NCI-H2196 treated with DMSO at 0.1 percent for 48 hours (cell line): ENCODE measurements at regions not wholly inside any gene's neighbourhood (a gene's known extent, or its start where the extent isn't known, plus 50 kb on each side); places are given as distances from the start of the nearest gene placed in this dataset.
A peak's percentile ranks its signal among the peaks of the same experiment; 100 is the strongest.

ENCODE experiments used
- DNase-seq: peaks from one replicate; lab custom pipeline; 2025; ENCODE audit not compliant: unreplicated experiment; lab: John Stamatoyannopoulos, UW

DNA sequence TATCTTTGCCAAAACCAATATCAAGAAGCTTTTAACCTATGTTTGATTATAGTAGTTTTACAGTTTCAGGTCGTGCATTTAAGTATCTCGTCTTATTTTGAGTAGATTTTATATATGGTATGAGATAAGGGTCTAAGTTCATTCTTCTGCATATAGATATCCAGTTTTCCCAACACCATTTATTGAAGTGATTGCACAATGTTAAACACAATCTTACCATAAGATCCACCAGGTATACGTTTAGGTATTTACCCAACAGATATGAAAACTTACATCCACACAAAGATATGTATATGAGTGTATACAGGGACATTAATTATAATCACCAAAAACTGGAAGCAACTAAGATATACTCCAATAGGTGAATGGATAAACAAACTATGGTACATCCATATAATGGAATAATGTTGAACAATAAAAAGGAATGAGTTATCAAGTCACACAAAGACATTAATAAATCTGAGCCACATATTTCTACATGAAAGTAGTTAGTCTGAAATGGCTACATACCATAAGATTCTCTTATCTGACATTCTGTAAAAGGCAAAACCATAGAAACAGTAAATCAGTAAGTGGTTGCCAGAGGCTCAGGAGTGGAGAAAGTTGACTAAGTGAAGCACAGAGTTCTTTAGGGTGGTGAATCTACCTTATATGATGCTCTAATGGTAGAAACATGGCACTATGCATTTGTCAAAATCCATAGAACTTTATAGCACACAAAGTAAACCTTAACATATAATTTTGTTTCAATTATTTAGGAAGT, 222.6 kb downstream of the NUAK1 start:
- no peak for DNase-seq

DNA sequence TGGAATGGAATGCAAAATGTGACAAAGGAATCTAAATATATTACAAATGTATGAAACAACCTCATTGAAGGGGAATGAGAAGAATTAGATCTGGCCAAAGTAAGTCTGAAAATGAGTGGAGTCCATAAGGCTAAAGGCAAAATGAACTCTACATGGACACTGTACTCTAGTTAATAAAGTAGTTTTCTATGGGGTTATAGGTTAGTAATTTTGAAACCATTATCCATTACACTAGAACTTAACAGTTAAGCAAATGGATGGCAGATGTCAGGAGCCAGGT, 222.1 kb downstream of the NUAK1 start:
- no peak for DNase-seq

DNA sequence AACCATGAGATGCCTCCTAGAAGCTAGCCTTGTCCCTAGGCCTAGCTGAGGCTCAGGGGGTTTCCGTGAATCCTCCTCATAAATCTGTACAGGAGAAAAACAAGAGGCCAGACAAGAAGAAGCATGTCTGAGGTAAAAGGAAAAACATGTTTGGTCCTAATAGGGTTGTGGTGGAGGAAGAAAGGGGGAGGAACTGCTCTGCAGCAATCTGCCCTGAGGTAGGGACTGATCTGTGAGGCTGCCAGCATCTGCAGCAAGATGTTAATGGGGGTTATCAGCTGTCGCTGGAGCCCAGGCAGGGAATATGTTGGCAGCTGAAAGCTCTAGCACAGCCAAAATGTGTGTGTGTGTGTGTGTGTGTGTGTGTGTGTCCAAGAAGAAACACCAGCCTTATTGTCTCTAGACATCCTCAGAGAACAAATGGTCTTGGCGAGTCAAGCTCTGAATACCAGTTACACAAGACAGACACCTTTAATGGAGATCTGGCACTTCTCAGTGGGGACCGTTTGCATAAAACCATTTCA, 218.5 kb downstream of the NUAK1 start:
- DNase-seq: peak; percentile 71

DNA sequence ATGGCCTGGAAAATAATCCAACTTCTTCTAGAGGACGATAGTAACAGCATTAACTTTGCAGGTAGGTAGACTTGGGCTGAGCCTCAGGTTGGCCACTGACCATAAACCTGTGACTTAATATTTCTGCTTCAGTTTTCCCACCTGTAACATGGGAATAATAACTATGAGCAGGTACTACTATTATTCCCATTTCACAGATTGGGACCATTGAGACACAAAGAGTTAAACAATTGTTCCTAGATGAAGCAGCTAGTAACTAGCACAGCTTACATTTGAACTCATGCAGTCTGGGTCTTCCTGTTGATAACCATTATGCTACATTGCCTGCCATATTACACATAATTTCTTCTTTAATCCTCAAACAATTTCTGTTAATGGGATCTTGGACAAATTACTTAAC, 217.7 kb downstream of the NUAK1 start:
- no peak for DNase-seq

DNA sequence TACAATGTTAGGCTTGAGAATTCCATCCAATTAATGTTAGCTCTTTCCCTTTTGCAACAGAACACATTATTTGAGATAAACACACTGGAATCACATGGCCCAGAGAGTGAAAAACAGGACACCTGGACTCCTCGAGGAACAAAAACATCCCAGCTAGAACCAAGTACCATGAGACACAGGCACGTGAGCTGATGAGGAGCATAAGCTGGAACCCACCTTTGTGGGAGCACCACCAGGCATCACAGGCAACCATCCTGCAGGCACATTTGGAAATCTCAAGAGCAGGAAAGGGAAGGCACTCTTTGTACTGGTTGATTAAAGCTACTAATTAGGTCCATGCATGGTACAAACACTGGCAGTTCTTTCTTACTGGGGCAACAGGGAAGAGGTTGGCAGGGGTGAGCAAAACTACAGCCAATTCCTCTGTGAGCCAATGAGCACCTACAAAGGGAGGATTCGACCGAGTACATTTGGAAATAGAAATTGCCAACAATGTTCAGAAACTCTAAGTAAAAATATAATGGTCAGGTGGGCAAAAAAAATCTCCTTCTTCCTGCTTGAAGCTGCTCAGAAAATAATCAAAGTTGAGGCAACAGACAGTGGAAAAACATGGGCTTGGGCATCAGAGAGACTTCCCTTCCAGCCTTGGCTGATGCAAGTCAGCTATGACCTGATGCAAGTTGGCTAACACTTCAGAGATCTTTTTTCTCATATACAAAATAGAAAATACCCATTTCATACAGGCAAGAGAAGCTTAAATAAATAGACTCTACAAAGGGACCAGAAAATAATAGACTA, 216.7 kb downstream of the NUAK1 start:
- no peak for DNase-seq

DNA sequence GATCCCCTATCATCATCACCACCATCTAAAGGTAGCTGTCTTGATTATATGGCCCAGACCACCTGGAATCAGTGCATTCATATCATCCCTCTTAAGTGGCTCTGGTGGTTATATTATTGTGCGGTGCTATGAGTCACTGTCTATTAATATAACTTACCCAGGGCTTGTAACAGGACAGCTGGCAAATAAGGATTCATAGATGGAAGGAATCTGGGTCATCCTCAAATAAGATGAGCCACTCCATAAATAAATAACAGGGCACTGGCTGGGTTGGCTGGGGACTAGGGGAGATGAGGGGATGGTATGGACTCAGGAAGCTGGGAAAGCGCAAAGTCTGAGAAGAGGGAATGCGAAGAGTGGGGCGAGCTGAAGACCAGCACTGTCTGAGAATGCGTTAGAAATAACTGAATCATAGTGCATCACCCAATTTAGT, 216.1 kb downstream of the NUAK1 start:
- peak; percentile 20 for DNase-seq

DNA sequence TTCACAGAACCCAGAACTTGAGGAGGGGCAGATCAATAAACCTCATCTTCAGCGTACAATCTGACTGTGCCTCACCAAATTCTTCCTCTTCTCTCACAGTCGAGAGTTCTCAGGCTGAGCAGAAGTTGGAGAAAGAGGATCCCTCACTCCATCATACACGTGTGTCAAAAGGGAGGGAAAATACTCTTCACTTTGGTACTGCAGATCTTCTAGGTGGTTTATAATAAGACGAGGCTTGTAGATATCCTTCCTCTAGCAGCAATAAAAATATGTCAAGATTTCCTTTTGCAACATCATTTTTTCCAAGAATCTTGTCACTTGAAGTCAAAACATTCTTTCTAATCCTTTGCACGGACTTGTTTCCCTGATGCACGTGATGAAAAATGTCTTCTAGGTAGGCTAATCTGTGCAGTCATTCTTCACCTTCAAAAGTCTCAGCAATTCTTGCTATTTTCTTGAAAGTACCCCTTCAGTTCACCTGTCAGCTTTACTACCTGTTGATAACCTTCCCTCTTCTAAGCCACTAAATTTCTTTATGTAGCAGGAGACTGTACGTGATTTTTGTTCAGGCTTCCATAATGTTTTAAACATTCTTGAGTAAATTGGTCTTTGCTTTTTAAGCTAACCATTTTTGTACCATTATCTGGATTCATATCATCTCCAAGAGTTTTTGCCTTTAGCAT, 214.1 kb downstream of the NUAK1 start:
- DNase-seq: no peak

DNA sequence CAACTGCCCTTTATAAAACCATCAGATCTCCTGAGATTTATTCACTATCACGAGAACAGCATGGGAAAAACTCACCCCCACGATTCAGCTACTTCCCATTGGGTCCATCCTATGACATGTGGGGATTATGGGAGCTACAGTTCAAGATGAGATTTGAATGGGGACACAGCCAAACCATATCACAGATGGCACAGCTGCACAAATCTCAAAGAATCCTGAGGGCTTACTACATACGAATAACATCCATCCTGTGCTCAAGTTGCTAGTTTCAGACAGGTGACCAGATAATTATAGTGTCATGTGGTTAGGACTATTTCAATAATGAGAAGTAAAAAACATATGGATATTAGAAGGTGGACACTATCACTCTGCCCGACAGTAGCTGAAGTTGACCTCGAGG, 211.2 kb downstream of the NUAK1 start:
- DNase-seq: no peak

DNA sequence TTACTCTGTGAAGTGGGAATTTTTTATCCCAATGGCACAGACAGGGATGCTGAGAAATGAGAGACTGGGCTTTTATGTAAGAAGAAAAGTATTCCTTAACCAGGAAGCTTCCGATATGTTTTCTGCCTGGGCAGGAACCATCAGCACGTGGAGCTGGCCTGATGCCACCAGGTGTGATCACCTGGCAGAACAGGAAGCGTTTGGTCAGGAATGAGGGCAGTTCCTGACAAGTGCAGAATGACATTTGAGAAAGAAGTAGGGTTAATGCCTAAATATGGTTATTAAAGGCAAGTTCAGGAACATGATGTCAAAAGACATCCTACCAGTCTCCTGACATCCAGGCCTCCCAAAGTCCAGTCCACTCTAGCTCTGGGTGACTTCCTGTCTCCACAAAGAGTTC, 210.3 kb downstream of the NUAK1 start:
- DNase-seq: peak; percentile 30

DNA sequence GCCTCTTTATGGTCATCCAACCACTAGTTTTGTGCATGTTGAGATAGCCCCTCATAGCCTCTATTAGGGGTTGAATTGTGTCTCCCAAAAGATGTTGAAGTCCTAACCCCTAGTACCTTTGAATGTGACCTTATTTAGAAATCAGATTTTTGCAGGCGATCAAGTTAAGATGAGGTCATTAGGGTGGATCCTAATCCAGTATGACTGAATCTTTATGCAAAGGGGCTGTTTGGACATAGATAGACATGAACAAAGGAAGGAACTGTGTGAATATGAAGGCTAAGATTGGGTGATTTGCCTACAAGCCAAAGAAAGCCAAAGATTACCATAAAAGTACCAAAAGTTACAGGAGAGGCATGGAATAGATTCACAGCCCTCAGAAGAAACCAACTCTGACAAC, 209.6 kb downstream of the NUAK1 start:
- DNase-seq: no peak

DNA sequence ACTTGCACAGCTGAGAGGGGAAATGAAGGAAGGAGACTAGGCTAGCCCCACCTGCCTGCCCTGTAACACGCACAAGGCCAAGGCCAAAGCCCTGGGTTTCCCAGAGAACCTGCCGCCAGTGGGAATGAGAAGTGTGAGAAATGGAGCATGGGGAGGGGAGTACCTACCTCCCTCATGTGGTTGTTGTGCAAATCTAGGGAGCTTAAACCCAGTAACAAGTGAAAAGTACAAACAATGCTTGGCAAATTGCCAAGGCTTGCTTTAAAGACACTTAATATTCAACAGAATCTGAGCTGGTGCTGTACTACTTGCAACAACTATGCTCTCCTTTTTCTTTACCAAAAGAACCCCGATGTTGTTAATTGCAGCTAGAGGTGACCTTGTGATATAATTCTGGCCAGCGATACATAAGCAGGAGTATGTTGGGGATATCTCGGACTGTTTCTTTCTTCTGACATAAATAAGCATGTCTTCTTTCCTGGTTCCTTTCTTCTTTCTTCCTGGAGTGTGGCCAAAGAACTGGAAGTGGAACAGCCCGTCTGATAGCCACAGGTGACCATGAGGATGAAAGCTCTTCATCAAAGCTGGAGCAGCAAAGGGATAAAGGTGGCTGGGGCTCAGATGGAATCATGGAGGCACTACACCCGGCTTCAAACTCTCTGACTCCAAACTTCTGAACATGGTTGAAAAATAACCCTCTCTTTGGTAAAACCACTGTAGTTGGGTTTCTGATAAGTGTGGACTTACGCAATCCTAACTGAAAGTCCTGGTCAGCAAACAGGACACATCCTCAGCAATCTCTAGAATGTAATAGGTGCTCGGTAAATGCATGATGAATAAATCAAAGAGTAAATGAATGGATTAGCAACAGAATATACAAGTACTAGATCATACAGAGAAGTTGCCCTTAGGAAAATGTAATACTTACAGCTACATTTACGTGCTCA, 207.9 kb downstream of the NUAK1 start:
- DNase-seq: no peak

DNA sequence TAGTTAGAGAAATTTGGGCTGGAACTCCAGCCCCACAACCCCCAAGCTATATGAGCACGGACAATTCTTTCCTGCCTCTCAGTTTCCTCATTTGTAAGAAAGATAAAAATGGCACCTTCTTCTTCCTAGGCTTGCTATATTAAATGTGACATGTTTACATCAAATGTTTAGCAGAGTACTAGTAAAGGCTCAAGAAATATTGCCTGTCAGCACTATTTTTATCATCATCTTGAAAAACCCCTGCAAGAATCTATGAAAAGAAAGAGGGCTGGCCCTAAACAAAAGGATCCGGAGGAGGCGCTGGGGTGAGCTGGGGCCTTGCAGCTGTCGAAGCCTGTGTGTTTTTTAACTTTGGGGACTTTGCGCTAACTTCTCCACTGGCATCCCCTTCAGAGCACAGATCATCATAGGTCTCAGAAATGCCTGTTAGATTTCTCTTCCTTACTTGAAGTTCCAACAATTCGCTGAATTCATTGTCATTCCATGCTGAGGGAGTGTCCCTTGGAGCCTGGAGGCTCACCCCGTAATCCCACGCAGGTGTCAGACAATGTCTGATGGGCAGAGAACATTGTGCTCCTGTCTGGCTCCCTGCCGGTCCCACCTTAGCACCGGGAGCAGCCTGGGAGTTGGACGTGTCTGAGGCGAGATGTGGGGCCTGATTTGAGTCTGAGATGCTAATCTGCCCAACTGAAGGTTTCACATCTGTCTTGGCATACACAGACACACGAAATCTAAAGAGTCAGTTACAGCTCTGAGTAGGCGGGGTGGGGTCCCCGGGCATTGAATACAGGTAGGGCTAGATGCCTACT, 206.8 kb downstream of the NUAK1 start:
- no peak for DNase-seq

DNA sequence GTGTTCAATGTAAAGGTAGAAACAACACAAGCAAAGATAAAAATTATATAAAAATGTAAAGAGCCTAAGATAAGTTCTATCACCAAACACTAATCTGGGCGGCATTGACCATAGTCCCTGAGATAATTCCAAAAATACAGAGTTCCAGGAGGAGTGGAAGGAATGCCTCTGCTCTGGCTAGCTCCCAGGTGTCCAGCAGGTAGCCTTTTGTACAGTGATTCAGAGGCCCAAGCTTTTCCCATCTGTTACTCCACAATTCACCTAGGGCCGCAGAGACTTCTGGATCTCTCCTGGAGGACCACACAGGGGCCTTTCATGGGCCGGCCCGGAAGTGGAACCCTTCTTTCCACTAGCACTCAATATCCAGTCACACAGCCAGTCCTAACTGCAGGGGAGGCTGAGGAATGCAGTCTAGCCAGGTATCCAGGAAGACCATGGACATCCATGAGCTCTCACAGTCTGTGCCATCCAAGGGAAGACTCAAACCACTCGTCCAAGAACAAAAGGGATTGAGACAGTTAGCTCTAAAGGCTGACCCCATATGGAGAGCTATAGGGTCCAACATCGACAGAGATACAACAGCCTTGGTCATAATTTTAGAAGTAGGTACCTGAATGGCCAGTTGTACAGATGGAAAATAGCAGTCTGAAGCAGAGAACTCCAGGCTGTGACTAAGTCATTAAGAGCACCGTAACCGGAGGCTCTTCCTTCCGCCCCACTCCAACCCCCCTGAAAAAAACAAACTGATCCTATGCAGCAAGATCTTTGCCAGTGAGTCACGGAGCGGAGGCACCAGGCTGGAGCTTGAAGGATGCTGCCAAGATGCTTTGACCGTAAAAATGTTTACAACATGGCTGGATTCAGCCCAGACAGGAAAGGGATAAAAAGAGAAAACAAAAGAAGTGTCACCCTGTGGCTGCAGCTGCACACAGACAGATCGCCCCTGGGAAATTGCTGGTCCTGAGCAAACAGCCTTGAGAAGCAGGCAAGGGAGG, 204.8 kb downstream of the NUAK1 start:
- peak; percentile 78 for DNase-seq

DNA sequence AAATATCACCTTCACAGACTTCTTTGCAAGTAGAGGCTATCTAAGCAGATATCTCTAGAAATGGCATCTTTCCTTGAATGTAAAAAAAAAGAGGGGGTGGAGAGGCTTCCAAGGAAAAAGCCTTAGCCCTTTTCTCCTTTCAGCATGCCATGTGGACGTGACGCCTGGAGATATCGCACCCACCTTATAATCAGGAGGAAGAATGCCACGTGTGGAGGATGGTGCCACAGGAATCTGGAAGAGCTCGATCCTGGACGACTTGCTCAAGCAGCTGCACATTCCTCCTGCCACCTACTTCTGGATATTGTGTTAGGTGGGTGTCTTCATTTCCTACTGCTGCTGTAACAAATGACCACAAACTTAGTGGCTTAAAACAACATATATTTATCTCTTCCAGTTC, 203.6 kb downstream of the NUAK1 start:
- DNase-seq: no peak

DNA sequence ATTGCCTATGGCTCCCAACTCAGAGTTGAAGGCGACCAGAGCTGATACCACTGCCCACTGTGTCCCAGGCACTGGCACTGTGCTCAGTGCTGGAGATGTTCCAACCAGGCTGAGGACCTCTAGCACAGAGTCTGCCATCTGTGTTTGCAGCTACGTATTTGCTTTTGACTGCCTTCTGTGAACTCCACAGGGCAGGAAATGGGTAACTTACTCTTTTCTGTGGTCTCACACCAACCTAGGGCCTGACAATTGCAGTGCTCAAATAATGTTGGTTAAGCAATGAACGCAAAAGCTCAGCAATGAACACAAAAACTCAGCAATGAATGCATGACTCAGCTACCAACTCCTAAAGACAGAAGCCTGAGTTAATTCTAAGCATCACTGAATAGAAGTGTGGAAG, 202.8 kb downstream of the NUAK1 start:
- DNase-seq: no peak

DNA sequence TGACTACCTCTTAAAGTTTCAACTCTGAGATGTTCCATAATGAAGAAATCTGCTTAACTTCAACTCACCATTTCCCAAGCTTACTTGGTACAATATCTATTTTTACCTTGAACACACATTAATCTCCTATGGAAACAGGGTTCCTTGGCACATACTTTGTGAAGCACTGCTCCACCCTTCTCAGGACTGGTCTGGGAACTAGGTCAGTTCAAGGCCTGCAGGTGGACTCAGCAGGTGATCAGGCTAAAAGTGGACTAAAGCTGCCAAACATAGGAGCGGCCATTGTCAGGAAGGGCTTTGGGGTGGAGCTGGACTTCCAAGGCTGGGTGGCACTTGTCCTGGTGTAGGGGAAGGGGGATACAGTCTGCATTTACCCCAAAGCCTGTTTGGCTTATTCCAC, 202.3 kb downstream of the NUAK1 start:
- no peak for DNase-seq

DNA sequence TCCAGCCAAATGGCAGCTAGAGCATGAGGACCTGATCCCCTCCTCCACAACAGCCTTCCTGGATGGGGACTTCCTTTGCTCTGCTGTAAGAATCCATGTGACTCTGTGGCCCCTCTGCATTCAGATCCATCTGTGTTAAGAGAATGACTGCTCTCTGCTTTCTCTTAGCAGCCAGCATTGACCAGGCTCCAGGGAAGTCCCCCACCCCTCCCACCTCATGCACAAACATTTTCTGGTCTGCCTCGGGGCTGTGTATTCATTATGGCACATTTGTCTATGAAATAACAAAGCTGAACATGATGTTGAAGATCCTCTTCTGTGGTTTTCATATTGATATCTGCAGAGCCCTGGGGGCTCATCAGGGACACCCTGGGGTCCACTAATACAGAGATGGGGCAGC, 201.7 kb downstream of the NUAK1 start:
- DNase-seq: no peak

DNA sequence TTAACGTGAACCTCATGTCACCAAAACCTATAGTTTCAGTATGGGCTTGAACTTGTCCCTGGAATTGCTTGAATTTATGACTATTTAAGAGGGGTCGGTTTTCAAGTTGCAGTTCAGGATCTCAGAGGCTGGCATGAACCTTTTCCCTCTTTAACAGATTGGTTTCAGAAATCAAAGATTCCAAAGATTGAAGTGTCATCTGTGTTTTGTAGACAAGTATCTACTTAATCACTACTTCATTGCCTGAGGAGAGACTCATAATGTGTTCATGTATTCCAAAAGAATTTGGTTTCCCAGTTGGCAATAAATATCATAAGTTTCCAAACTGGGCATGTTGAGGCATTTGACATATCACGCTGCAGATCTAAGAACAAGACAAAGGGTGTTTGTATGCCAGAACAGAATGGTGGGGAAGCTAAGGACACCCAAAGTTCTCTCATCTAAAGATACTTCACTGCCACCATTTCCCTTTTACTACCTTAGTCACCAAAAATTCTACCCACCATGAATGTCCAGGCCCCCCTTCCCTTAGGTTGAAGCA, 199.5 kb downstream of the NUAK1 start:
- DNase-seq: no peak

DNA sequence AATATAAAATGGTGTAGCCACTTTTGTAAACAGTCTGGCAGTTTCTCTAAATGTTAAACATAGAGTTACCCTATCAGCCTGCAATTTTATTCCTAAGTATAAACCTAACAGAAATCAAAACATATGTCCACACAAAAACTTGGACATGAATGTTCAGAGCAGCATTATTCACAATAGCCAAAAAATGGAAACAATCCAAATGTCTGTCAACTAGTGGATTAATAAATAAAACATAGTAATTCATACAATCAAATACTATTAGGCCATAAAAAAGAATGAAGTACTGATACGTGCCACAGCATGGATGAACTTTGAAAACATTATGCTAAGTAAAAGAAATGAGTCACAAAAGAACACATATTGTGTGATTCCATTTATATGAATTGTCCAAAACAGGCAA, 196.5 kb downstream of the NUAK1 start:
- no peak for DNase-seq
